ENCODE measurements at regions not wholly inside any gene's neighbourhood (a gene's known extent, or its start where the extent isn't known, plus 50 kb on each side); places are given as distances from the start of the nearest gene placed in this dataset.
"Not testable (repeated sequence)": the region's sequence is repeated elsewhere in the genome, so short reads cannot be mapped to it uniquely, and the experiment has no call there.

DNA sequence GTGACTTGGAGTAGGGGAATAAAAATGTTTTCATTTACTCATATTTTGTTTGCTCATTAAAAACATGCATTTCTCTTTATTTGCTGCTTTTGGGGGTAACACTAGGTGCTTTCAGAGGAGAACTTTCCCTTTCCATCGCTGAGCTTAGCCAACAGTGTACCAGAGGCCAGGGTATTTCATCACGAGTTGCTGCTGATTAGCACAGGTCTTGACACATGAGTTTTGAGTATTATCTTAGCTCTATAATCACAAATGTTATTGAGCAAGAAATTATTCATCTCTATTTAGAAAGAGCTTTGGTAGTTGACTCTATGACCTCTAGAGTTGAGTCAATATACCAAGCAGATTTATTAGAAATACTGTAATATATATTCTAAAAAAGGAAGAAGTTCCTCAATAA, 375.9 kb downstream of the NXPH1 start:
- no peak for DNase-seq

DNA sequence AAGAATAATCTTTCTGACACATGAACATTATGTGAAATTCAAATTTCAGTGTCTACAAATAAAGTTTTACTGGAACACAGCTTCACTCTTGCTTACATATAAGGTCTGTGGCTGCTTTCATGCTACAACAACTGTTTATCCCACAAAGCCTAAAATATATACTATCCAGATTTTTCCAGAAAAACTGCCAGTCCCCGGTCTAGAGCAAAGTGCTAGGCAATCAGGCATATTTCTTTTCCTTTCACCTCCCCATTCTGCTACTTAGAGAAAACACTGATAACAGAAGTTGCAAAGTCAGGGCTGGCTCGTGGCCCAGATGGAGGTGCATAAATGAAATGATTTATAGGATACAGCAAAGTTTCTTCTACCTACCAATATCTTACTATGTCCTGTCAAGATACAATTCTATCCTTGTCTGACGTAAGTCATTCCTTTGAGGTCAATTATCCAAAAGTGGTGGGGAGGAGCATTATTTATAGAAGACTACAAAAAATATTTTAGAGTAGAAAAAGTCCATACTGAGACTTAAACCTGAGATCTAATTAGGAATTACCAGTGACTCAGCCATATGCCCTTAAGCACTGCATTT, 384.1 kb downstream of the NXPH1 start:
- no peak for DNase-seq

DNA sequence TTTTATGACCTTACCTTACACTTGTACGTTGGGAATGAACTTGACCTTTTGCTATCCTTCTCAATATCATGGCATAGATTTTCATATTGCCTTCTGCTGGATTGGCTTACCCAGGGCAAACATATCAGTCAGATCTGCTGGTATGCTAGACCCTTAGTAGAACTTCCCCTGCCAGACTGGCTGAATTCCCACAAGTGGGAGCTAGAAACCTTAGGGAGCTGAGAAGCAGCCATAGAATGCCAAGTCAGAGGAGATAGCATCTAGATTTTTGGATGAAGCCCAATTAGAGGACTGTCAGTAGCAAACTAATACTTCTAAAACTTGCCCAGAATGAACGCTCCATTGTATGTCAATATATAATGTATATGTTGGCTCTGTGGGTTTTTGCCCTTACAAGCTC, 385.0 kb downstream of the NXPH1 start:
- DNase-seq = no peak

DNA sequence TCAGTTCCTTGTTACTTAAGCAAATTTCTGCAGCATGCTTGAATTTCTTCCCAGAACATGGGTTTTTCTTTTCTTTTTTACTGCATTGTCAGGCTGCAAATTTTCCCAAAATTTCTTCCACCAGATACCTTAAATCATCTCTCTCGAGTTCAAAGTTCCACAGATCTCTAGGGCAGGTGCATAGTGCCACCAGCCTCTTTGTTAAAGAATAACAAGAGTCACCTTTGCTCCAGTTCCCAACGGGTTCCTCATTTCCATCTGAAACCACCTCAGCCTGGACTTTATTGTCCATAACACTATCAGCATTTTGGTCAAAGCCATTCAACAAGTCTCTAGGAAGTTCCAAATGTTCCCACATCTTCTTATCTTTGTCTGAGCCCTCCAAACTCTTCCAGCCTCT, 389.2 kb downstream of the NXPH1 start:
- DNase-seq = no peak

DNA sequence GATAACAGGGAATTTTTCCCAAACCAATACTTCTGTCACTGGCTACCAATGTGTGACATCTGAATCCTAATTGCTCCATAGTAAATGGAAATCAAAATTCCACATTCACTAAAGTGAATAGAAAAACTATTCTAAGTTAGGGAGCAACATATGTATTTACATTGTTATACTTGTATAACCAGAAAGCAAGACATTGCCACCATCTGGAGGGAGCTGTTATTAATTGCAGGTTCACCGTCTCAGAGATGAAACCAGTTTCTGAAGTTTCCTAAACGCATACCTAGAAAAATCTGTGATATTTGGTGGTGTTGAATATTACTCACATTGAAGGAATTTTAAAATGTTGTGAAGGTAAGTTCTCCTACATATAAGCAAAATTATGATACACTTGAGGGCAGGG, 390.1 kb downstream of the NXPH1 start:
- no peak for DNase-seq

DNA sequence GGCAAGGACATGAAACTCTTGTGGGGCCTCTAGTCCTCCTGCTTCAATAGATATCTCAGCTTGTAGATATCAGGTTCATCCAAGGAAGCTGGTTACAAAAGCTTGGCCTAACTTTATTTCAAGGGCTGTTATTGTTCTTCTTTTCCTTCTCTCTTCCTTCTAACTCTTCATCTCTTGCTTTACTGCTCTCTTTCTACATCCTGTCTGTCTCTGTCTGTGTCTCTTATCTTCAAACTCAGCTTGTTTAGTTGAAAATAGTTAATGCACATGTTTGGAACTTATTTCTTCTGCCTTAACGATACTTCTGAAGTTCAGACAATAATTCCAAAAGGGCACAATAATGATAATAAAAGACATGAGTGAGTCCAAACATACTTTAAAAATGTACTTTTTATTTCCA, 393.9 kb downstream of the NXPH1 start:
- DNase-seq = no peak

DNA sequence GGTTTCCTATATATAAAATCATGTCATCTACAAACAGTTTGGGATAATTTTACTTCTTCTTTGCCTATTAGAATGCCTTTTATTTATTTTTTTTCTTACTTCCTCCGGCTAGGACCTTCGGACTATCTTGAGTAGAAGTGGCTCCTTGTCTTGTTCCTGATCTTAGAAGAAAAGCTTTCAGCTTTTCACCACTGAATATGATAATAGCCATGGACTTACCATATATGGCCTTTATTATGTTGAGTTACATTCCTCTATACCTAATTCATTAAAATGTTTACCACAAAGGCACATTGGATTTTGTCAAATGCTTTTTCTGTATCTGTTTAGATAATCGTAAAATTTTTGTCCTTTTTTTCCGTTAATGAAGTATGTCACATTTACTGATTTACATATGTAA, 395.7 kb downstream of the NXPH1 start:
- DNase-seq = no peak

DNA sequence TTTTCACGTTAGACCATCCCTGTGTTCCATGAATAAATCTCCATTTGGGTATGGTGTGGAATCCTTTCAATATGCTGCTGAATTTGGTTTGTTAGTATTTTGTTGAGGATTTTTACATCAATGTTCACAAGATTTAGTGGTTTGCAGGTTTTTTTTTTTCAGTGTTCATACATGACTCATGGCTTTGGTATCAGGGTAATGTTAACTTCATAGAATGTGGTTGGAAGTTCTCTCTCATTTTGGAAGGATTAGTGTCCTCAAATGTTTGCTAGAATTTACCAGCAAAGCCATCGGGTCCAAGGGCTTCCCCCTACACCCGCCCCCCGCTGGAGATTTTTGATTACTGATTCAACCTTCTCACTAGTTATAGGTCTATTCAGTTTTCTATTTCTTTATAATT, 398.0 kb downstream of the NXPH1 start:
- DNase-seq = no peak

DNA sequence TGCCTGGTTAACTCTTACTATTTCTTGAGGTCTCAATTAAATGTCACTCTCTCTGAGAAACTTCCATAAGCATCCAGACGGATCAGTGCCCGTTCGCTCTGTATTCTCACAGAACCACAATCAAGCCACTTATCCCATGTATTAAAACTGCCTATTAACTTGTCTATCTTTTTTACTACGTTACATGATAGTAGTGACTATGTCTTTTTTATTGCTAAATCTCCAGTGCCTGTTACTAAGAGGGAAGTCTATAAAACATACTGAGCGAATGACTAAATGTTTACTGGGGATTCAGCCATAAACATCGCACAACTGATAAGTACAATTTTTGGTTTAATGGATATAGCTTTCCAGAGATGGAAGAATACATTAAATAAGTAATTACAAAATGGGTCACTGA, 399.9 kb downstream of the NXPH1 start:
- DNase-seq = no peak

DNA sequence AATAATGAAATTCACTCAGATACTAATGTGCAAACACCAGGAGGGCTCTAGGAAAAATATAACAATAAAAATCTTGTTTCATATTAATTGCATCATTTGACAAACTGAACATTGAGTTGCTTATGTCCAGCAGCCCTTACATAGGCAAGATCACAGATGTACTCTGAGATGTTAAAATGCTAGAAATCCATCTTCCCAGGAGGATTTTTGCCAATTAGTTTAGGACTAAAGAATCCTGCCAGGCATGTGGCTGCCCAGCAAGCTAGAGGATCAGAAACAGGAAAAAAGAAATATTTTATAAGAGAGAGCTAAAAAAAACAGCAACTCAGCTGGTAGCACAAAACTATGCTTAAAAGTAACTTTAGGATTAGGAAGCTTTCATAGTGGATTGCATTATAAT, 407.8 kb downstream of the NXPH1 start:
- DNase-seq = no peak

DNA sequence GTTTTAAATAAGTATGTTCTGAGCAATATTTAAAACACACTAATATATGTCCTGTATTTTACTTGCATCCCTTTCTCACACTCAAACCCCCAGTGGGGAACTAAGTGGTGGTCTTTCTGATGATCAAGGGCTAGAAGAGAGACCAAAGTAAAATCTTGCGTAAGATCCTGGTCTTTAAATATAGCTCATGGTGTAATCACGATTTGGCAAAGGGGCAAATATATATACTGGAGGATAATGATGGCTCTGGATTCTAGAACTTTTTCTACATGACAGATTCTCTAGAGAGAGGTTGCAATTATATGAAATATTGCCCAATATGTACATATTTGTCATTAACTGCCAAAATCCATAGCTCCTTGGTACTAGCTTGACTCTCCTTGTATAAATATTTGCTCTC, 438.3 kb downstream of the NXPH1 start:
- DNase-seq = no peak

DNA sequence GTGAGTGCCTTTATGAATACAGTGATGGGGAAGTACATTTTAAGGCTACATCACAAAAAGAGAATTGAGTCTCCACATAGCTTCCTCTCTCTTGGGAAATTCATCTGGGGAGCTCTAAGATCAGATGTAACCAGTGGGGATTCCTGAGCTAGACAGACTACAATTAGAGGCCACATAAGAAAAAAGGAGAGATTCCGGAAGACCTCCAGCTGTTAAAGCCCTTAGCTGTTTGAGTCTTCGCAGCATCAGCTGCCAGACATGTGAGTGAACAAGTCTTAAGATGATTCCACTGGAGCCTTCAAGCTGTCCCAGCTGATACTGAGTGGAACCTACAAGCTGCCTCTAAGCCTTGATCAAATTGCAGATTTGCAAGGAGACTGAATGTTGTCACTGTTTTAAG, 448.5 kb downstream of the NXPH1 start:
- no peak for DNase-seq

DNA sequence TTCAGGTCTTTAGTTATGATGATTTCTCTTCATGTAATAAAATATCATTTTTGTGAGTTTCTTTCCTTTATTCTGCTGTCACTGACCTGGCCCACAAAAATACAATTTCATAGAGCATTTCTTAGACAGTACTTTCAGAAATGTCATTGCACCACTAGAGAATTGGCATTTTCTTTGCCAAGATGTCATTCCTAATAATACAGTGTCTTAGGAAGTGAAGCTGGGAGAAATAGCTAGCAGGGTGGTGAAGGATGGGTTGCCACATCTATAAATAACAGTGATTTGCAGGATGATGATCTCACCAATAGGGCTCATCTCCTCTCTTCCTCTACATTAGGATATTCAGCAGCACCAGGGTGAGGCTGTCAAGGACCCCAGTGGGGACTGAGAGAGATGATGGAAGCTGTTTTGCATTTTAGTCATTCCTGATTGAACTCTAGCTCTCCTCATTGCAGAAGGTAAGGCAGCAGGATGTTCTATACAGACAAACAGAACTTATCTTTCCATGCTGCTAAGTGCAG, 452.1 kb downstream of the NXPH1 start:
- DNase-seq = no peak

DNA sequence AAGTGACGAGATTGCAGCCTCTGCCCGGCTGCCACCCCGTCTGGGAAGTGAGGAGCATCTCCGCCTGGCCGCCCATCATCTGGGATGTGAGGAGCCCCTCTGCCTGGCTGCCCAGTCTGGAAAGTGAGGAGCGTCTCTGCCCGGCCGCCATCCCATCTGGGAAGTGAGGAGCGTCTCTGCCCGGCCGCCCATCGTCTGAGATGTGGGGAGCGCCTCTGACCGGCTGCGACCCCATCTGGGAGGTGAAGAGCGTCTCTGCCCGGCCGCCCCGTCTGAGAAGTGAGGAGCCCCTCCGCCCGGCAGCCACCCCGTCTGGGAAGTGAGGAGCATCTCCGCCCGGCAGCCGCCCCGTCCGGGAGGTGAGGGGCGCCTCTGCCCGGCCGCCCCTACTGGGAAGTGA, 456.9 kb downstream of the NXPH1 start:
- DNase-seq = not testable (repeated sequence)

DNA sequence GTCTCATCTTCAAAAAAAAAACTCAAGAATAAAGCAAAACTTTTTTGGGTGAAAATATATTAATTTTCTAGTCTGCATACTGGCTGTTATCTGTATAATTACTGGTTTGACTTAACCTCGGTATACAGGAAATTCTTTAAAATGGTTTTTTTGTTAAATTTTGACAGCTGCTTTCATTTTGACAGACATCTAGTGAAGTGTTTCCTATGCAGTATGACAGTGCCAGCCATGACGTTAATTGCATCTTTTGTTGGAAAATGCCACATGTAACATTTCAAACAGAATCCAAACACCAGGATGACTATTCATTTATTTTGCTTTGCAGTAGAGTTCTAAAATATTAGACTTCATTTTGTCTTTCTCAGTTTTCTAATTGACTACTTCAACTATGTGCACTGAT, 460.4 kb downstream of the NXPH1 start:
- DNase-seq = no peak

DNA sequence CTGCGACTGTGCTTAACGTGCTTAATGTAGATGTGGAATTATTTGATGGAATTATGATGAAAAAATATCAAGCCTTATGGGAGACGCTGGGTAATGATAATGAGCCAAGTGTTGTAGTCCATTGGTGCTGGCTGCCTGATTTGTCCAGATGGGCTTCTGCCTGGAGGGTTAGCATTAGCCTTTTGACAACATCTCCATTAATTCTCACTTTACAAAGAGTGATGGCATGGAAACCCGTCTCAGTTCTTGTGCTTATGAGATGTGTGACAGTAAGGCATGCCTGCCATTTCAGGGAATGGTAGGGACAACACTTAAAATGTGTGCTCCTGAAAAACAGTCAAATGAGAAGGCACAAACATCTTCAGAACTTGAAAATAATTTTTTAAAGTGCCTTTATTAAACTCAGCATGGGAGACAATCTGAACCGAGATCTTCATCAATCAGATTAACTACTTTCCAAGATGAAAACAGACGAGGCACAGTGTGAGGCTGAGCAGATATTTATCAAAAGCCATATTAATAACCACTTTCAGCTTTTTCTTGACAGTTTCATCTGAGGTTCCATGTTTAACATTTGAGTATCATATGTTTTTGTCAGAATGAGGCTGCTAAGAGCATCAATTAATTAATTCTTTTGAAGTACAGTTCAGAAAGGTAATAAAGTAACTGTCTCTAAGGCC, 473.1 kb downstream of the NXPH1 start:
- no peak for DNase-seq

DNA sequence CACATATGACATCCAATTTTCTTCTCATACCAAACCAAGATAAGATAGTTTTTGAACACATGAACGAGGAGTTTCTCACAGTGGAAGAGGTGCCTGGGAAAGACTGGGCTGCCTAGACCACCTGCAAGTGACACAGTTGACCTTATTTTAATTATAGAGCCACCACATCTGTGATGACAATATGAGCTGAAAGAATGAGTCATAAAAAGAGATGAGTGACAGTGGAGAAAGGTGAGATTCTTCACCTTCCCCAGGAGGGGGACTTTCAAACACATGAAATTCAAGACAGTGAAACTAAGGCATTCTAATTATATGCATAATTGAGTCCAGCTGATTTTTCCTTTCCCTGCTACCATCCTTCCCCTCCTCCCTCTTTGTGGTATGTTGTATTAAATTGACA, 475.5 kb downstream of the NXPH1 start:
- no peak for DNase-seq

DNA sequence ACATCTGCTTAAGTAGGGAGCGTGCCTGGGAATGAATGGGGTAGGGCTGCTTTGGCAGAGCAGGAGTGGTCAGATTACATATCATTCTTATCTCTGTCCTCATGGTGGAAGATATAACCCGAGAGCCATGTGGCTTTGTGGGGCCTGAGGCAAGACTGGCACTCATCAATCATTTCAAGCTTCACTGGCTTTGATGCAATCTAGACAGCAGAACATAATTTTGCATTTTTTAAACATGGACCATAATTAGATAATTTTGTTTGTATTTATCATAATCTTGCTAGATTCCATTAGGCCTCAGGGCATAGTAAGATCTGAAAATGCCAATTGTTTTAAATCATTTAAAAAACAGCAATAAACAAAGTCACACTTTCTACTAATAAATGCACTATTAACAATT, 480.3 kb downstream of the NXPH1 start:
- no peak for DNase-seq

DNA sequence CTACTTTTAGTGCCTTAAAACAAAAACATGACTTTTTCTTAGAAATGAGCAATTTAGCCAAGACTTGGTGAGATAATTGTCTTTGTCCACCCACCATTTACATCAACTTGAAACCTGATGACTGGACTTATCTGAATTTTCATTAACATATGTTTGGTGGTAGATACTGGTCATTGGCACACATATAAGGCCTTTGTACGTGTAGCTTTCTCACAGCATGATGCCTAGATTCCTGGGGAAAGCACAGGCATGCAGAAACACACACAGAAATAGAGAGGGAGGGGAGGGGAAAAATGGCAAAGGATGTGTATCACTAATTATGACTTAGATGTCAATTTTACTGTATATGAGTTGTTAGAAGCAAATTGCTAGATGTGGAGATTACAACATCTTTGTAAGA, 488.4 kb downstream of the NXPH1 start:
- DNase-seq = no peak

DNA sequence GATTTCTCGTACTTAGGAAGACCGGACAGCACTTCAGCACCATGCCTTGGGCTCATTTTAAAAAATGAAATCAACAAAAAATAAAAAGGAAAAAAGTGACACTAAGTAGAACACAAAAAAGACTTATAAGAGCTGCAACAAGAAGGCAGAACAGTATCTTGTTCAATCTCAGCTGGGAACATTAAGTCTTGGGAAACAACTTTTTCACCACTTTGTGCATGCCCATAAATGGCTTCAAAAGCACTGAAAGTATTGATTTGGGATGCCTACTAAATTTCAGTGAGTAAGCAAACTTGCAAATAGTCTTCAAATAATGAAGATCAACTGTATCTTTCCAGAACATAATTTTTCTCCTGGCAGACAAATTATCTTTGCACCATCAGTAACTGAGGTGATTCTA, 489.3 kb downstream of the NXPH1 start:
- DNase-seq = no peak

DNA sequence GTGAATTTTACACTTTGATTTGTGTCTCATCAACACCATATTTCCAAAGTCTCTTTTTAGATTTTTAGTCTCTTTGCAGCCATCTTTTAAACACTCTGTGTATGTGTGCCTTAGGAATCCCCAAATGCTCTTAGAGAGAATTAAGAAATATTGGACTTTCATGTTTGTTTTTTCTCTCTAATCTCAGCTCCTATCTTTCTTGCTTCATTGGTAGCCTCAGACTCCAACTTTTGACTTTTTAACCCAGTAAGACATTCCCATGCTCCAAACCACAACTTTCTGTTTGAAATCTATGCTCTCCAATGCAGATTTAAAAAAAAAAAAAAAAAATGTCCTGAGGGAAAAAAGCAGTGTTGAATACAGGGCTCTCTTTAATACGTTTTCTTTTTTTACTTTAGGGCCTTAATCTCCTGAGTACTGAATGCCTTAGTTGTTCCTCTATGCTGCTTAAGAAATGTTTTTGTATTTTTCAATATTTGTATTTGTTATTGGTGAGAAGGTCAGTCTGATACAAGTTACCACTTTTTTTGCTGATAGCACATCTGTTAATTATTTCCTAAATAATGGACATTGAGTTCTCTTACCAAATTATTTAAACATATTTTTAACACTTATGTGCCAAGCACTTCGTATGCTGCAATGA, 489.9 kb downstream of the NXPH1 start:
- DNase-seq = no peak

DNA sequence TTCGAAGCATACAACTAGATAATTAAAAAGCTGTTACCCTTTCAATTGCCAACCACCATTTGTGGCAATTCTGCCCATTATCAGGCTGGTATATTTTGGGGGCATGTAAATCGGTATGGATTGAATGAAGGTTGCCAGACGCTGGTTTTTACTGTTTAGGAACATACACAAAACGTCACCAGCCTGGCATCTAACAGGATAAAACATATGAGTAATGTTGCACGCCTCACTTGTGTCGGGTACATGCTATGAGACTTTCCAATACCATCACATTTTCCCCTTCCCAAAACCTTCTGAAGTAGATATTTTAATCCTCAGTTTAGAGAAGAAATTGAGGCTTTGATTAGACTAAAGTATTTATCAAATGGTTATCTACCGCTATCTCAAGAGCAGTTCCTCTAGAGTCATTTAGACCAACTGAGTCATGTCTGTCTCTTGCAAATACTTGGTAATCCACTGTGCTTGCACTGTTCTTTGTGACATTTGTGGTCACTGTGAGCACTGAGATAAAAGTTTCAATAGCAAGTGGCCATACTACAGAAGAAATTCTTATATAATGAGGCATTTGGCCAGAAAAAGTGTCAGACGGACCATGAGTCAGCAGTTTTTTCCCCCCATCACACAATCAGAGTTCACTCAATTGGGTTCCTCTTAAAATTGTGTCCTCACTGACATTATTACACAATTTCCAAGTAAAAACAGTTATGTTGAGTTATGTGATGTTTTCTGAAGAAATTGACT, 498.7 kb downstream of the NXPH1 start:
- DNase-seq = no peak

DNA sequence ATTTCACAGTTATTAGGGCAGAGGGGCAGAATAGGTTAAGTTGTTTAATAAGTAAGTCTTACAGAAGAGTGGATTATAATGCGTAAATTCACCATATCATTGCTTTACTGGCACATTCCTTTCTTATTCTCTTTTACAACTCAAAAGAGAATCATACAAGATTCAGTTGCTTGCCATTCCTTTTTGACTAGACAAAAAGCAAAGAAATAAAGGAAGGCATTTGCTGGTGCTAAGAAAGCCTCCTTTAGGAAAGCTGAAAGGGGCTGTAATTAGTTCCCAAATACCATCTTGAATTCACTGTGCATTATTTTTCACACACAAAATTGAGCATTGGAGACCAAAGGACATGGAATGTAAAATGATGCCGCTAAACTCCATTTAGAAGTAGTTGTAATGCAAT, 499.3 kb downstream of the NXPH1 start:
- no peak for DNase-seq

DNA sequence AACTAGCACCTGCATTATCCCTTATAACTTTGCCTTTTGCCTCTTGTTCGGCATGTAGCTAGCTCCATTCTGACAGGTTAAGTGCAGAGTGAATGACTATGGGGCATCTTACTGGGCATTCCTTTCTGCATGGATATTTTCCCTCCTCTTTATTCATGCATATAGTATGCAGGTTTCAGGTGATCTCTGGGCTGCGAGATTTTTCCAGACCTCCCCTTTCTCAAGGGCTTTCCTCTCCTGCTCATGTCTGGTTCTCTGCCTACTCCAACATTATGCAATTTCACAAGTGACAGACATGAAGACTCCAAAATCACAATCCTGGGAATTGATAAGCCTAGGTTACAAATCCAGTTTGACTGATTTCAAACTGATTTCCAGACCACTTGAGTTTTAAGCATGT, 503.8 kb downstream of the NXPH1 start:
- no peak for DNase-seq

Measured in activated T-cell treated with anti-CD3 and anti-CD28 coated beads, Interleukin-2, amount 50 U/mL, for 48 hours (primary cell).